Uterus (tissue), 2 donors: ENCODE measurements at regions not wholly inside any gene's neighbourhood (a gene's known extent, or its start where the extent isn't known, plus 50 kb on each side); places are given as distances from the start of the nearest gene placed in this dataset.

Source experiments
- POLR2A ChIP-seq, 2 donors: fragments of 450-650 bp; IDR thresholded peaks; one replicate each; pipeline ENCODE4 v1.6.1; 2016; ENCODE audit warnings: antibody characterized with exemption in 2 of 2, mild to moderate bottlenecking in 1 of 2, moderate library complexity in 1 of 2
- TF ChIP-seq, protein P1 (sequence below), 4 experiments: fragments of 200-600 bp in 2 of 4; fragments of 450-650 bp in 2 of 4; sonication (generic) in 2 of 4; IDR thresholded peaks; one replicate each; pipeline ENCODE4 v1.5.1; 2016 to 2019; ENCODE audit warnings: antibody characterized with exemption in 4 of 4, mild to moderate bottlenecking in 2 of 4, moderate library complexity in 1 of 4

DNA sequence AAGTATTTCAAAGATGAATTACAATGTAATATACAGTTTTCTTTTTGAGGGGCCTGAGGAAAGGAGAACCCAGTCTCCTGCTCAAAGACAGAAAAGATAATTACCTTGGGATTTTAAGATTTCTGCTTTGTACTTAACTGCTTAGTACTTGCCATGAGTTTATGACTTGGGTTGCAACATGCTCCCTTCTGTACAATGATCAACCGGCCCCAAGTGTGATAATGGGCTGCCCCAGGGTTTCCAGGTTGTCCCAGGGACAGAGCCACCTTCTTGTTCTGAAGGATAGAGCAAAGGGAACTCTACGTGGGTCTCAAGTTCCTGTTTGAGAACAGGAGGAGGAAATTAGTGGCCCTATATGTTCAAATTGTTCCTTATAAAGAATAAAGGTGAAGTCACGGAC, 104.8 kb downstream of the ABHD5 start:
- TF ChIP-seq, protein P1, sequence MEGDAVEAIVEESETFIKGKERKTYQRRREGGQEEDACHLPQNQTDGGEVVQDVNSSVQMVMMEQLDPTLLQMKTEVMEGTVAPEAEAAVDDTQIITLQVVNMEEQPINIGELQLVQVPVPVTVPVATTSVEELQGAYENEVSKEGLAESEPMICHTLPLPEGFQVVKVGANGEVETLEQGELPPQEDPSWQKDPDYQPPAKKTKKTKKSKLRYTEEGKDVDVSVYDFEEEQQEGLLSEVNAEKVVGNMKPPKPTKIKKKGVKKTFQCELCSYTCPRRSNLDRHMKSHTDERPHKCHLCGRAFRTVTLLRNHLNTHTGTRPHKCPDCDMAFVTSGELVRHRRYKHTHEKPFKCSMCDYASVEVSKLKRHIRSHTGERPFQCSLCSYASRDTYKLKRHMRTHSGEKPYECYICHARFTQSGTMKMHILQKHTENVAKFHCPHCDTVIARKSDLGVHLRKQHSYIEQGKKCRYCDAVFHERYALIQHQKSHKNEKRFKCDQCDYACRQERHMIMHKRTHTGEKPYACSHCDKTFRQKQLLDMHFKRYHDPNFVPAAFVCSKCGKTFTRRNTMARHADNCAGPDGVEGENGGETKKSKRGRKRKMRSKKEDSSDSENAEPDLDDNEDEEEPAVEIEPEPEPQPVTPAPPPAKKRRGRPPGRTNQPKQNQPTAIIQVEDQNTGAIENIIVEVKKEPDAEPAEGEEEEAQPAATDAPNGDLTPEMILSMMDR (IDR thresholded peaks at IDR 0.05) = no peak
- TF ChIP-seq POLR2A (IDR thresholded peaks at IDR 0.05) = no peak
